Endothelial cell (in vitro differentiated cells): ENCODE measurements at regions not wholly inside any gene's neighbourhood (a gene's known extent, or its start where the extent isn't known, plus 50 kb on each side); places are given as distances from the start of the nearest gene placed in this dataset.

Source experiments
- DNase-seq: peaks from one replicate; pipeline ENCODE4 v3.0.0; 2021; ENCODE audit warnings: low spot score
- H3K27ac Mint-ChIP-seq: one replicate; pipeline ENCODE4 v1.8.0; 2021; ENCODE audit warnings: mixed read lengths, inconsistent platforms; ENCODE audit not compliant: unreplicated experiment
- H3K27me3 Mint-ChIP-seq: one replicate; pipeline ENCODE4 v1.8.0; 2021; ENCODE audit warnings: mild to moderate bottlenecking, moderate library complexity, mixed read lengths, inconsistent platforms; ENCODE audit not compliant: unreplicated experiment
- H3K36me3 Mint-ChIP-seq: one replicate; pipeline ENCODE4 v1.8.0; 2021; ENCODE audit warnings: mild to moderate bottlenecking, low read depth, mixed read lengths, inconsistent platforms; ENCODE audit not compliant: unreplicated experiment
- H3K4me1 Mint-ChIP-seq: one replicate; pipeline ENCODE4 v1.8.0; 2021; ENCODE audit warnings: mild to moderate bottlenecking, mixed read lengths, inconsistent platforms; ENCODE audit not compliant: unreplicated experiment
- H3K4me3 Mint-ChIP-seq: one replicate; pipeline ENCODE4 v1.8.0; 2021; ENCODE audit warnings: mild to moderate bottlenecking, mixed read lengths, inconsistent platforms; ENCODE audit not compliant: unreplicated experiment
- H3K9me3 Mint-ChIP-seq: one replicate; pipeline ENCODE4 v1.8.0; 2021; ENCODE audit warnings: mixed read lengths, inconsistent platforms; ENCODE audit not compliant: unreplicated experiment
- CTCF ChIP-seq: fragments of 200-600 bp; sonication (generic); IDR thresholded peaks from one replicate; pipeline ENCODE4 v1.5.0; 2021; ENCODE audit warnings: antibody characterized with exemption; ENCODE audit not compliant: unreplicated experiment

GRCh38 chr11:13119941-13120520 is 110.9 kb downstream of the RASSF10 start:
- Mint-ChIP-seq H3K4me3 (no peak overlapping the region), H3K9me3 (no peaks in the 10 kb centered on the region), H3K36me3 (no peaks in the 10 kb centered on the region), H3K4me1 (peaks cover 11% of the 10 kb centered on the region), H3K27me3 (peaks cover 3% of the 10 kb centered on the region), H3K27ac (no peak overlapping the region)
- no peak for TF ChIP-seq CTCF
- no peak for DNase-seq

GRCh38 chr11:13120691-13121090 is 111.6 kb downstream of the RASSF10 start:
- Mint-ChIP-seq H3K9me3 (no peaks in the 10 kb centered on the region), H3K4me3 (no peak overlapping the region), H3K36me3 (no peaks in the 10 kb centered on the region), H3K4me1 (peaks cover 4% of the 10 kb centered on the region), H3K27ac (no peak overlapping the region), H3K27me3 (peaks cover 3% of the 10 kb centered on the region)
- TF ChIP-seq CTCF, result no peak
- no peak for DNase-seq

GRCh38 chr11:13126430-13126829 is 117.3 kb downstream of the RASSF10 start:
- H3K27ac Mint-ChIP-seq, result no peak overlapping the region
- no peak for DNase-seq
- H3K27me3 Mint-ChIP-seq, result peaks cover 6% of the 10 kb centered on the region

GRCh38 chr11:13127161-13127560 is 118.0 kb downstream of the RASSF10 start:
- Mint-ChIP-seq H3K36me3 (no peaks in the 10 kb centered on the region), H3K4me3 (no peak overlapping the region), H3K4me1 (peaks cover 12% of the 10 kb centered on the region), H3K9me3 (no peaks in the 10 kb centered on the region), H3K27ac (no peak overlapping the region), H3K27me3 (peaks cover 6% of the 10 kb centered on the region)
- TF ChIP-seq CTCF, result no peak
- no peak for DNase-seq

More at GRCh38 chr11:13126430-13126829, 117.3 kb downstream of the RASSF10 start:
- peaks cover 11% of the 10 kb centered on the region for H3K4me1 Mint-ChIP-seq
- H3K36me3 Mint-ChIP-seq, result no peaks in the 10 kb centered on the region
- no peak overlapping the region for H3K4me3 Mint-ChIP-seq
- H3K9me3 Mint-ChIP-seq, result no peaks in the 10 kb centered on the region
- no peak for TF ChIP-seq CTCF

- H3K4me1 Mint-ChIP-seq, result peaks cover 12% of the 10 kb centered on the region
- no peaks in the 10 kb centered on the region for H3K9me3 Mint-ChIP-seq
These were observed 119.2 kb downstream of the RASSF10 start for GRCh38 chr11:13128354-13128753.

More at GRCh38 chr11:13128354-13128753, 119.2 kb downstream of the RASSF10 start:
- TF ChIP-seq CTCF, result no peak
- H3K27ac Mint-ChIP-seq, result no peak overlapping the region
- DNase-seq, result no peak
- no peaks in the 10 kb centered on the region for H3K36me3 Mint-ChIP-seq
- H3K4me3 Mint-ChIP-seq, result no peak overlapping the region
- peaks cover 4% of the 10 kb centered on the region for H3K27me3 Mint-ChIP-seq
